H1 (cell line): ENCODE measurements at regions not wholly inside any gene's neighbourhood (a gene's known extent, or its start where the extent isn't known, plus 50 kb on each side); places are given as distances from the start of the nearest gene placed in this dataset.

Experiments
- CTCF ChIA-PET: fragments of 300-600 bp; sonication (Branson Sonifier 250); formaldehyde crosslinking; loops from one replicate; lab custom pipeline; 2021; ENCODE audit not compliant: partially characterized antibody; lab: Charles Lee
- POLR2A ChIA-PET: fragments of 300-600 bp; sonication (Branson Sonifier 250); formaldehyde crosslinking; loops from one replicate; lab custom pipeline; 2021; ENCODE audit warnings: inconsistent platforms; ENCODE audit not compliant: partially characterized antibody; lab: Charles Lee
- DNase-seq, 2 experiments: peaks; one replicate each; pipeline versions ENCODE4 v3.0.0 to v3.0.0-alpha.2; 2010 to 2022; ENCODE audit warnings: low spot score in 2 of 2, low read depth in 1 of 2, mixed read lengths in 1 of 2
- FAIRE-seq: peaks from 2 replicates; lab custom pipeline; 2011; peaks lifted over from hg19 to GRCh38; lab: Jason Lieb, UNC
- H2AFZ ChIP-seq: 2 replicates; pipeline ENCODE4 v1.8.1; 2012; ENCODE audit warnings: low read length, inconsistent platforms
- H2AK5ac ChIP-seq: 2 replicates; pipeline ENCODE4 v1.6.1; 2013; ENCODE audit warnings: low read depth, low read length
- H2BK120ac ChIP-seq: replicated peaks from 2 replicates; pipeline ENCODE3; 2013; ENCODE audit warnings: low read depth, low read length, inconsistent platforms
- H2BK12ac ChIP-seq: 2 replicates; pipeline ENCODE4 v1.6.1; 2013; ENCODE audit warnings: low read depth, low read length
- H2BK15ac ChIP-seq: 2 replicates; pipeline ENCODE4 v1.6.1; 2013; ENCODE audit warnings: low read length
- H2BK20ac ChIP-seq: 2 replicates; pipeline ENCODE4 v1.6.1; 2013; ENCODE audit warnings: low read length
- H2BK5ac ChIP-seq: 2 replicates; pipeline ENCODE4 v1.6.1; 2013; ENCODE audit warnings: low read depth, low read length
- H3K14ac ChIP-seq: 2 replicates; pipeline ENCODE4 v1.6.1; 2013; ENCODE audit warnings: inconsistent platforms; ENCODE audit not compliant: insufficient read length
- H3K18ac ChIP-seq: 2 replicates; pipeline ENCODE4 v1.6.1; 2013; ENCODE audit warnings: low read length; ENCODE audit errors: extremely low read depth
- H3K23ac ChIP-seq: 2 replicates; pipeline ENCODE4 v1.6.1; 2013; ENCODE audit warnings: inconsistent platforms; ENCODE audit not compliant: insufficient read length
- H3K23me2 ChIP-seq: 2 replicates; pipeline ENCODE4 v1.6.1; 2013; ENCODE audit warnings: low read depth, low read length
- H3K27ac ChIP-seq: 2 replicates; pipeline ENCODE4 v1.6.1; 2011; ENCODE audit warnings: low read depth, low read length, inconsistent platforms
- H3K27me3 ChIP-seq, 4 experiments: replicated peaks in 1 of 4; 1 replicate in 1 of 4; 2 replicates in 3 of 4; pipeline versions ENCODE4 v1.6.1 to v1.8.1; 2011 to 2013; ENCODE audit warnings: low read length in 3 of 4, mild to moderate bottlenecking in 3 of 4, inconsistent platforms in 2 of 4, mixed read lengths in 2 of 4, moderate library complexity in 1 of 4; ENCODE audit not compliant: control insufficient read depth in 3 of 4, insufficient read depth in 3 of 4; ENCODE audit errors: extremely low read depth in 1 of 4
- H3K36me3 ChIP-seq, 4 experiments: 2 replicates each; pipeline versions ENCODE4 v1.6.1 to v1.8.1; 2011 to 2013; ENCODE audit warnings: mild to moderate bottlenecking in 4 of 4, low read length in 3 of 4, moderate library complexity in 2 of 4, control low read depth in 1 of 4, inconsistent platforms in 1 of 4; ENCODE audit not compliant: insufficient read depth in 4 of 4, control insufficient read depth in 2 of 4
- H3K4ac ChIP-seq: replicated peaks from 2 replicates; pipeline ENCODE3; 2013; ENCODE audit warnings: low read length, low read depth, mixed read lengths, inconsistent platforms; ENCODE audit not compliant: insufficient read length
- H3K4me1 ChIP-seq, 4 experiments: replicated peaks in 1 of 4; 1 replicate in 1 of 4; 2 replicates in 3 of 4; pipeline versions ENCODE4 v1.6.1 to v1.8.1; 2011 to 2013; ENCODE audit warnings: low read length in 3 of 4, inconsistent platforms in 2 of 4, mixed read lengths in 1 of 4; ENCODE audit not compliant: insufficient read depth in 4 of 4, control insufficient read depth in 3 of 4
- H3K4me2 ChIP-seq, 2 experiments: 2 replicates each; pipeline versions ENCODE4 v1.6.1 to v1.8.1; 2011 to 2013; ENCODE audit warnings: low read depth in 2 of 2, low read length in 2 of 2, control low read depth in 1 of 2, inconsistent platforms in 1 of 2, mild to moderate bottlenecking in 1 of 2; ENCODE audit not compliant: insufficient read depth in 1 of 2
- H3K4me3 ChIP-seq, 4 experiments: fragments of 200-600, 300-600 bp in 1 of 4; sonication (generic), shearing (Covaris generic), sonication (Bioruptor Twin) in 1 of 4; 2 replicates each; pipeline versions ENCODE4 v1.5.1 to v1.8.1; 2011 to 2016; ENCODE audit warnings: low read length in 4 of 4, low read depth in 3 of 4, control low read depth in 2 of 4, inconsistent platforms in 2 of 4, mild to moderate bottlenecking in 2 of 4, mixed read lengths in 1 of 4, moderate library complexity in 1 of 4; ENCODE audit not compliant: insufficient read depth in 2 of 4; ENCODE audit errors: extremely low read depth in 1 of 4
- H3K56ac ChIP-seq: replicated peaks from 2 replicates; pipeline ENCODE3; 2013; ENCODE audit warnings: low read depth, mild to moderate bottlenecking, mixed read lengths, low read length, inconsistent platforms; ENCODE audit not compliant: insufficient read length
- H3K79me1 ChIP-seq: 2 replicates; pipeline ENCODE4 v1.6.1; 2013; ENCODE audit warnings: low read depth, low read length, control low read depth
- H3K79me2 ChIP-seq, 2 experiments: 2 replicates each; pipeline versions ENCODE4 v1.6.1 to v1.8.1; 2012 to 2013; ENCODE audit warnings: low read length in 2 of 2, mild to moderate bottlenecking in 2 of 2, inconsistent platforms in 1 of 2; ENCODE audit not compliant: insufficient read depth in 2 of 2, control insufficient read depth in 1 of 2
- H3K9ac ChIP-seq, 4 experiments: replicated peaks in 1 of 4; 1 replicate in 1 of 4; 2 replicates in 3 of 4; pipeline versions ENCODE4 v1.6.1 to v1.8.1; 2011 to 2013; ENCODE audit warnings: low read depth in 3 of 4, low read length in 3 of 4, control low read depth in 2 of 4, mild to moderate bottlenecking in 2 of 4, moderate library complexity in 2 of 4, inconsistent platforms in 1 of 4; ENCODE audit errors: extremely low read depth in 1 of 4
- H3K9me3 ChIP-seq, 2 experiments: 2 replicates each; pipeline versions ENCODE4 v1.6.1 to v1.8.1; 2012 to 2013; ENCODE audit warnings: mild to moderate bottlenecking in 2 of 2, moderate library complexity in 2 of 2, control low read depth in 1 of 2, inconsistent platforms in 1 of 2, low read depth in 1 of 2, low read length in 1 of 2, mixed read lengths in 1 of 2; ENCODE audit not compliant: insufficient read depth in 2 of 2
- H4K20me1 ChIP-seq, 2 experiments: replicated peaks in 1 of 2; 2 replicates each; pipeline versions ENCODE3 to v1.8.1; 2011 to 2013; ENCODE audit warnings: inconsistent platforms in 2 of 2, low read length in 2 of 2, mild to moderate bottlenecking in 1 of 2; ENCODE audit not compliant: insufficient read depth in 2 of 2, control insufficient read depth in 1 of 2
- H4K5ac ChIP-seq: 2 replicates; pipeline ENCODE4 v1.6.1; 2013; ENCODE audit warnings: low read length, low read depth, mixed read lengths, inconsistent platforms; ENCODE audit not compliant: insufficient read length
- H4K8ac ChIP-seq: 2 replicates; pipeline ENCODE4 v1.8.0; 2013; ENCODE audit warnings: mild to moderate bottlenecking, moderate library complexity, low read length, inconsistent platforms; ENCODE audit not compliant: insufficient read depth; ENCODE audit errors: extremely low read depth
- H4K91ac ChIP-seq: replicated peaks from 2 replicates; pipeline ENCODE3; 2013; ENCODE audit warnings: low read length, mixed read lengths, inconsistent platforms; ENCODE audit not compliant: insufficient read length
- CBX8 ChIP-seq: fragments of 300-800, 300-1000 bp; sonication (generic); IDR thresholded peaks from 2 replicates; pipeline ENCODE4 v1.7.1; 2016; ENCODE audit warnings: low read depth, low read length, borderline replicate concordance
- CEBPB ChIP-seq: IDR thresholded peaks from 2 replicates; pipeline ENCODE4 v1.6.1; 2012; ENCODE audit warnings: low read depth, low read length
- GABPA ChIP-seq: IDR thresholded peaks from 2 replicates; pipeline ENCODE4 v1.6.1; 2011; ENCODE audit warnings: mild to moderate bottlenecking, low read length, moderate library complexity, borderline replicate concordance; ENCODE audit not compliant: insufficient read depth
- GTF2F1 ChIP-seq: IDR thresholded peaks from 2 replicates; pipeline ENCODE4 v1.6.1; 2012; ENCODE audit warnings: low read depth, low read length, improper control_type of control experiment, borderline replicate concordance
- HDAC6 ChIP-seq: IDR thresholded peaks from one replicate; pipeline ENCODE4 v1.7.1; 2012; ENCODE audit warnings: low read depth, mild to moderate bottlenecking, inconsistent platforms, low read length, moderate library complexity
- SRF ChIP-seq: IDR thresholded peaks from 2 replicates; pipeline ENCODE4 v1.6.1; 2011; ENCODE audit warnings: mild to moderate bottlenecking, low read depth, low read length, moderate library complexity
- WGBS, 2 experiments: shearing (Covaris generic) in 1 of 2; methylation state at CpG; one replicate each; pipeline versions ENCODE4 v1.1.6 to v1.1.7; 2013 to 2015; ENCODE audit warnings: low lambda C conversion rate in 2 of 2, mixed read lengths in 2 of 2, inconsistent platforms in 1 of 2, low coverage in 1 of 2, missing lambda C conversion rate in 1 of 2; ENCODE audit not compliant: insufficient replicate concordance in 2 of 2, insufficient coverage in 1 of 2, insufficient read length in 1 of 2; ENCODE audit errors: extremely low coverage in 1 of 2, missing lambda C conversion rate in 1 of 2; 5-methylcytosine and 5-hydroxymethylcytosine counted together

- no peak overlapping the region for H2BK20ac ChIP-seq
- H3K18ac ChIP-seq, result no peak overlapping the region
- H2BK15ac ChIP-seq, result no peak overlapping the region
- no peaks in the 10 kb centered on the region for H3K79me2 ChIP-seq
- H3K9ac ChIP-seq, result no peak overlapping the region
- H3K4ac ChIP-seq, result no peak overlapping the region
- H2BK5ac ChIP-seq, result no peak overlapping the region
- no peak overlapping the region for H2BK120ac ChIP-seq
- H3K27ac ChIP-seq, result no peak overlapping the region
- H2AFZ ChIP-seq, result no peak overlapping the region
- H4K20me1 ChIP-seq, result no peaks in the 10 kb centered on the region
- no peaks in the 10 kb centered on the region for H3K4me1 ChIP-seq
- no peak overlapping the region for H4K5ac ChIP-seq
- 68% methylated on average over 2 of the region's 2 CpGs; no CpG with 5 or more reads in 1 of the 2 experiments for WGBS, 2 experiments
- no peak overlapping the region for H3K4me3 ChIP-seq
- H3K4me2 ChIP-seq, result no peak overlapping the region
- H3K23me2 ChIP-seq, result no peaks in the 10 kb centered on the region
- POLR2A ChIA-PET, result no interaction called here
- no peaks in the 10 kb centered on the region for H3K79me1 ChIP-seq
- no peak overlapping the region for H4K91ac ChIP-seq
- H3K9me3 ChIP-seq, result no peaks in the 10 kb centered on the region
- no peak overlapping the region for H4K8ac ChIP-seq
- no peak overlapping the region for H3K56ac ChIP-seq
- no peak overlapping the region for H2AK5ac ChIP-seq
- TF ChIP-seq HDAC6 (no peak), CEBPB (no peak), SRF (no peak), CBX8 (no peak), GABPA (no peak), GTF2F1 (no peak)
- no peak overlapping the region for H2BK12ac ChIP-seq
- H3K27me3 ChIP-seq, result no peaks in the 10 kb centered on the region
- no peak overlapping the region for H3K14ac ChIP-seq
- no peak overlapping the region for H3K23ac ChIP-seq
- no peak for FAIRE-seq
- no peak for DNase-seq
- no peaks in the 10 kb centered on the region for H3K36me3 ChIP-seq
- CTCF ChIA-PET, result no interaction called here
These were observed 505.0 kb downstream of the CENPC start for GRCh38 chr4:67040315-67040714.
